Mucosa of descending colon (tissue), 3 donors: ENCODE measurements at regions not wholly inside any gene's neighbourhood (a gene's known extent, or its start where the extent isn't known, plus 50 kb on each side); places are given as distances from the start of the nearest gene placed in this dataset.
A peak's percentile ranks its signal among the peaks of the same experiment; 100 is the strongest.

Experiments used
- ATAC-seq: fragments of 200-7000 bp; cut with Tn5 transposase; one replicate; pipeline ENCODE4 v1.9.1; 2020; ENCODE audit warnings: mild to moderate bottlenecking, moderate library complexity
- DNase-seq, 3 donors: peaks; one replicate each; pipeline ENCODE4 v3.0.0-alpha.2; 2020
- H3K36me3 ChIP-seq: fragments of 200-600 bp; one replicate; pipeline ENCODE4 v1.8.0; 2021; ENCODE audit warnings: low read depth, mild to moderate bottlenecking
- H3K4me1 ChIP-seq: fragments of 200-600 bp; one replicate; pipeline ENCODE4 v1.8.0; 2021; ENCODE audit warnings: low read depth, mild to moderate bottlenecking
- H3K4me3 ChIP-seq: fragments of 200-600 bp; one replicate; pipeline ENCODE4 v1.8.0; 2021; ENCODE audit warnings: mild to moderate bottlenecking
- H3K9me3 ChIP-seq: fragments of 200-600 bp; one replicate; pipeline ENCODE4 v1.8.0; 2021; ENCODE audit warnings: mild to moderate bottlenecking
- intact Hi-C, 2 donors: fragments of 100-400 bp; cut with DNase I in 1 of 2; cut with micrococcal nuclease in 1 of 2; formaldehyde crosslinking; loops; one replicate each; pipeline versions ENCODE4 v1.11.0 to v1.11.1; 2022; cut with DNase I, micrococcal nuclease
- TF ChIP-seq, protein P1 (sequence below): fragments of 200-600 bp; IDR thresholded peaks from one replicate; pipeline ENCODE4 v1.8.0; 2022; ENCODE audit warnings: antibody characterized with exemption, mild to moderate bottlenecking
- donor health status: DM: no; HTN: no; CAD: no; lungs with moderate emphysema.
- donor health status: DM: no; HTN: no; CAD: no.
- donor health status: DM: no; HTN: yes; CAD: no.

DNA sequence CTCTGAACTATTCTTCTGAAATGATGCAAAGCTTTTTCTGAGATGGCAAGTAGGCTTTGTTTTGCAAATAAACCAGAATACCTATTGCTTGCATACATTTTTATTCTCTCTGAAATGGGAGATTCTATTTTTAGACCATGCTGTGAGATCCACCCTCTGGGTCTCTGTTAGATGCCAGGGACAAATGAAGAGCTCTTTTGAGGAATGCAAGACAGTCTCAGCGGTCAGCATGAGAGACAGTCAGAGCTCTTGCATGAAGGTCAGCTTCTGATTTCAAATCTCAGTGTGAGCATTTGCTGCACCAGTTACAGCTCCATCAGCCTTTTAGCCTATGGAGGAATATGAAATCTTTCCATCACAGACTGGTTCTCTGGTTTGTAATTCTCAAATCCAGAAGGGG is 429.9 kb upstream of the KLF6 start:
- intact Hi-C loops: loop anchor here in 1 of 2 donors (10.0 kb wide), 1 partner anchor 150 kb away; no protein-coding TSS in a partner anchor
- Histone ChIP-seq H3K36me3 (no peaks in the 10 kb centered on the region), H3K4me1 (peaks cover 31% of the 10 kb centered on the region), H3K4me3 (no peak overlapping the region), H3K9me3 (no peaks in the 10 kb centered on the region)
- TF ChIP-seq, protein P1, sequence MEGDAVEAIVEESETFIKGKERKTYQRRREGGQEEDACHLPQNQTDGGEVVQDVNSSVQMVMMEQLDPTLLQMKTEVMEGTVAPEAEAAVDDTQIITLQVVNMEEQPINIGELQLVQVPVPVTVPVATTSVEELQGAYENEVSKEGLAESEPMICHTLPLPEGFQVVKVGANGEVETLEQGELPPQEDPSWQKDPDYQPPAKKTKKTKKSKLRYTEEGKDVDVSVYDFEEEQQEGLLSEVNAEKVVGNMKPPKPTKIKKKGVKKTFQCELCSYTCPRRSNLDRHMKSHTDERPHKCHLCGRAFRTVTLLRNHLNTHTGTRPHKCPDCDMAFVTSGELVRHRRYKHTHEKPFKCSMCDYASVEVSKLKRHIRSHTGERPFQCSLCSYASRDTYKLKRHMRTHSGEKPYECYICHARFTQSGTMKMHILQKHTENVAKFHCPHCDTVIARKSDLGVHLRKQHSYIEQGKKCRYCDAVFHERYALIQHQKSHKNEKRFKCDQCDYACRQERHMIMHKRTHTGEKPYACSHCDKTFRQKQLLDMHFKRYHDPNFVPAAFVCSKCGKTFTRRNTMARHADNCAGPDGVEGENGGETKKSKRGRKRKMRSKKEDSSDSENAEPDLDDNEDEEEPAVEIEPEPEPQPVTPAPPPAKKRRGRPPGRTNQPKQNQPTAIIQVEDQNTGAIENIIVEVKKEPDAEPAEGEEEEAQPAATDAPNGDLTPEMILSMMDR: no peak
- no peak for ATAC-seq
- DNase-seq: no peak

DNA sequence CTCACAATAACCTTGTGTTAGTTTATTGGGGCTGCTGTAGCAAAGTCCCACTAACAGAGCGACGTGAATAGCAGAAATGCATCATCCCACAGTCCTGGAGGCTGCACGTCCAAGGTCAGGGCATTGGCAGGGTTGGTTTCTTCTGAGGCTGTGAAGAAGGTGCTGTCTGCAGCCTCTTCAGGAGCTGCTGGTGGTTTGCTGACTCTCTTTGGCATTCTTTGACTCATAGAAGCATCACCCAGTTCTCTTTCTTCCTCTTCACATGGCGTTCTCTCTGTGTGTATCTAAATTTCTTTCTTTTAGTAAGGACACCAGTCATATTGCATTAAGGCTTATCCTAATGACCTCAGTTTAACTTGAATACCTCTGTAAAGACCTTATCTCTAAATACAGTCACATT is 428.4 kb upstream of the KLF6 start:
- H3K4me1 ChIP-seq: peaks cover 31% of the 10 kb centered on the region
- H3K9me3 ChIP-seq: no peaks in the 10 kb centered on the region
- DNase-seq (no peak), ATAC-seq (peak; percentile 37)
- intact Hi-C loops: loop anchor here in 1 of 2 donors (10.0 kb wide), 1 partner anchor 149 kb away; no protein-coding TSS in a partner anchor
- TF ChIP-seq, protein P1: no peak
- no peak overlapping the region for H3K4me3 ChIP-seq
- no peaks in the 10 kb centered on the region for H3K36me3 ChIP-seq

DNA sequence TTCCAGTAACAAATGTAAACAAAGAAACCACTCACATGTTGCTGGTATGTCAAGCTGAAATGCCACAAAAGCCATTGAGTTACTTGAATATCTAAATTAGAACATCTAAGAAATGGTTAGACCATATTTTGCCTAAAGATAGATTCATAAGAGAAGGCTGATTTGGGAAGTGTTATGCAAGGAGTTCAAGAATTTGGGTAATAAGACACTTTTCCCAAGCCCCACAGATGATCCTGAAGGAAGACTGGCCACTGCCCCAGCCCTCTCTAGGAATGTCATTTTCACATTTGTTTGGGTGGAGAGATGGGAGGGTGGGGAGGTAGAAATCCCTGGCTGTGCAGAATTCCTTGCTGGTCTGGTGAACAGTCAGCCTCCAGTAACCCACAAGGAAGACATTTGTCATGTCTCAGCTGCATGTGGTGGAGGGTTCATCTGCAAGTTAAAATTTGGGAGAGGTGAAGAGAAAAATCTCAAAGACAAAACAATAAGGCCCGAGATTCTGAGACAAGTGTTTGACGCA is 427.2 kb upstream of the KLF6 start:
- DNase-seq (no peak), ATAC-seq (no peak)
- TF ChIP-seq, protein P1: no peak
- H3K4me1 ChIP-seq: peaks cover 24% of the 10 kb centered on the region
- H3K9me3 ChIP-seq: no peaks in the 10 kb centered on the region
- no peaks in the 10 kb centered on the region for H3K36me3 ChIP-seq
- intact Hi-C loops: loop anchor here in 1 of 2 donors (10.0 kb wide), 1 partner anchor 147 kb away; no protein-coding TSS in a partner anchor
- no peak overlapping the region for H3K4me3 ChIP-seq

DNA sequence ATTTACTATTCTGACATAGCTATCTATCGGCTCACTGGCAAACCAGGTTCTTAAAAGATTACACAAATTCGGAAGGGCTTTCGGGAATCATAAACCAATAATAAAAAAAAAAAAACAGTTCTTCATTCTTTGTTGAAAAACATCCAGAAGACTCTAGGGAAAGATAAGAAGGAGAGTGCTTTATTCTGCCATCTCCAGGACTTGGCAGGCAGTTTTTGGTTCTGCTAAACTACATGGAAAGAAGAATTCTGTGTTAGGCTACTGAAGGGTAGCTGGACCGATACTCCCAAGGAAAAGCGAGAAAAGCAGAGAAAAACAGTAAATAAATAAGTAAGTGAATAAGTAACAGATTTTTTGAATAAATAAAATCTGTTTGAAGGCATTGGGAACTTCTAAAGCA is 423.5 kb upstream of the KLF6 start:
- no peaks in the 10 kb centered on the region for H3K9me3 ChIP-seq
- intact Hi-C loops: no loop called here
- H3K36me3 ChIP-seq: no peaks in the 10 kb centered on the region
- ATAC-seq: no peak
- no peak for DNase-seq
- H3K4me1 ChIP-seq: peaks cover 8% of the 10 kb centered on the region
- H3K4me3 ChIP-seq: no peak overlapping the region
- TF ChIP-seq, protein P1: no peak

DNA sequence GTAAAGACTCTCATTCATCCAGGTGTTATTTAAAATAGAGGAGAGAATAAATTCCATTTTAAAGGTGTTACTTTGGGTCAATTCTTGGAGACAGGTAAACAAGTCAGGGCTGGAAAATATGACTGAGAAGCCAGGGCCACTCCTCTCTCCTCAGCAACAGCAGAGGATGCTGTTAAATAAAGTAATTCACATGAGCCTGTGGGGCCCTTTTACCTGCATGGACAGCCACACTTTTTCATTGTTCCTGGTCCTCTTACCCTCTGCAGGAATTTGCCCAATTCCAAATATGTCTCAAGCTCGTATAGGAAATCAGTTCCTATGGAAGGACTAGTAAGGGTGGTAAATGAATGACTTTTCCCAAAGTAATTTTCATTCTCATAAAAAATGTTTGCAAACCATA is 420.1 kb upstream of the KLF6 start:
- Histone ChIP-seq H3K4me1 (peaks cover 5% of the 10 kb centered on the region), H3K36me3 (no peaks in the 10 kb centered on the region), H3K4me3 (no peak overlapping the region), H3K9me3 (no peaks in the 10 kb centered on the region)
- DNase-seq: peak in 1 of 3 donors; percentile 44
- ATAC-seq: peak; percentile 78
- TF ChIP-seq, protein P1: no peak
- intact Hi-C loops: no loop called here

DNA sequence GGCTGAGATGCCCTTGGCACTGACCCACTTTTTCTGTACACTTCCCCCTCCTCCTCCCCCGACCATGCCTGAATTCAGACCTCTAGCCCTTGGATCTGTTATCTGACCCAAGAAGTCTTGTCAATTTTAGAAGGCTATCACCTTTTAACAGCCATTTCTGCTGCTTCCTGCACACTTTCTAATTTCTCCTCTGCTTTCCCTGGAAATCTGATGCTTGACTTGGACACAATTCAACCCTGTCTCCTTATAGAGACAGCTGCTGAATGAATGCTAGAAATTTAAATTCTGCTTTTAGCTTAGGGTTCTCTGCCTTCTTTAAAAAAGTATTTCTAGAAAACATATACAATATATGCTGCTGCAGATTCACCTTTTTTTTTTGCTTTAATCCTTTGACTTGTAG is 417.9 kb upstream of the KLF6 start:
- H3K4me3 ChIP-seq: no peak overlapping the region
- no peak for DNase-seq
- no peaks in the 10 kb centered on the region for H3K36me3 ChIP-seq
- no peaks in the 10 kb centered on the region for H3K9me3 ChIP-seq
- no peak for ATAC-seq
- H3K4me1 ChIP-seq: peaks cover 5% of the 10 kb centered on the region
- intact Hi-C loops: no loop called here
- TF ChIP-seq, protein P1: no peak
